SK-N-SH treated with all-trans-retinoic acid at 6 μM for 48 hours (cell line): ENCODE measurements at regions not wholly inside any gene's neighbourhood (a gene's known extent, or its start where the extent isn't known, plus 50 kb on each side); places are given as distances from the start of the nearest gene placed in this dataset.
A peak's percentile ranks its signal among the peaks of the same experiment; 100 is the strongest.

Source experiments
- ATAC-seq: fragments of 200-7000 bp; cut with Tn5 transposase; 3 replicates; pipeline ENCODE4 v1.9.1; 2020; ENCODE audit warnings: mild to moderate bottlenecking, moderate library complexity
- ARNTL ChIP-seq: fragments of 450-650 bp; formaldehyde crosslinking; IDR thresholded peaks from 2 replicates; pipeline ENCODE4 v1.5.0; 2020; ENCODE audit warnings: low read depth, mild to moderate bottlenecking, moderate library complexity, borderline replicate concordance
- BACH2 ChIP-seq: fragments of 250-450 bp; sonication (Bioruptor Pico); IDR thresholded peaks from 2 replicates; pipeline ENCODE4 v1.9.0; 2021; ENCODE audit warnings: mild to moderate bottlenecking, borderline replicate concordance
- CSDC2 ChIP-seq: fragments of 250-450 bp; sonication (Bioruptor Pico); IDR thresholded peaks from 2 replicates; pipeline ENCODE4 v1.5.0; 2020; ENCODE audit warnings: mild to moderate bottlenecking, moderate library complexity
- CSRNP3 ChIP-seq: fragments of 250-450 bp; sonication (Bioruptor Pico); IDR thresholded peaks from 2 replicates; pipeline ENCODE4 v1.5.1; 2021; ENCODE audit warnings: mild to moderate bottlenecking, moderate library complexity
- ESRRG ChIP-seq: fragments of 250-450 bp; sonication (Bioruptor Pico); IDR thresholded peaks from 2 replicates; pipeline ENCODE4 v1.6.1; 2021; ENCODE audit warnings: mild to moderate bottlenecking
- GLIS3 ChIP-seq: fragments of 250-450 bp; sonication (Bioruptor Pico); IDR thresholded peaks from 2 replicates; pipeline ENCODE4 v1.5.0; 2020; ENCODE audit warnings: mild to moderate bottlenecking, moderate library complexity
- POU6F1 ChIP-seq: fragments of 250-450 bp; sonication (Bioruptor Pico); IDR thresholded peaks from 2 replicates; pipeline ENCODE4 v1.8.0; 2021; ENCODE audit warnings: low read depth, mild to moderate bottlenecking, moderate library complexity, borderline replicate concordance
- PPARA ChIP-seq: fragments of 250-450 bp; sonication (Bioruptor Pico); IDR thresholded peaks from 2 replicates; pipeline ENCODE4 v1.5.0; 2020; ENCODE audit warnings: mild to moderate bottlenecking, borderline replicate concordance
- RARB ChIP-seq: fragments of 250-450 bp; sonication (Bioruptor Pico); IDR thresholded peaks from 2 replicates; pipeline ENCODE4 v1.8.0; 2021; ENCODE audit warnings: mild to moderate bottlenecking, moderate library complexity
- TCF4 ChIP-seq: fragments of 250-450 bp; sonication (Bioruptor Pico); IDR thresholded peaks from 2 replicates; pipeline ENCODE4 v1.8.0; 2021; ENCODE audit warnings: mild to moderate bottlenecking, moderate library complexity, borderline replicate concordance
- TOX ChIP-seq: fragments of 250-450 bp; sonication (Bioruptor Pico); IDR thresholded peaks from 2 replicates; pipeline ENCODE4 v1.8.0; 2021; ENCODE audit warnings: mild to moderate bottlenecking, moderate library complexity, borderline replicate concordance
- ZC3H10 ChIP-seq: fragments of 250-450 bp; sonication (Bioruptor Pico); IDR thresholded peaks from 2 replicates; pipeline ENCODE4 v1.5.1; 2021; ENCODE audit warnings: mild to moderate bottlenecking, moderate library complexity
- ZFP3 ChIP-seq: fragments of 250-450 bp; sonication (Bioruptor Pico); IDR thresholded peaks from 2 replicates; pipeline ENCODE4 v1.5.0; 2020; ENCODE audit warnings: mild to moderate bottlenecking, moderate library complexity
- ZNF565 ChIP-seq: fragments of 450-650 bp; formaldehyde crosslinking; conservative IDR thresholded peaks from 2 replicates; pipeline ENCODE4 v1.5.0; 2020; ENCODE audit warnings: low read depth, mild to moderate bottlenecking, moderate library complexity
- ZNF70 ChIP-seq: fragments of 450-650 bp; formaldehyde crosslinking; IDR thresholded peaks from 2 replicates; pipeline ENCODE4 v1.5.0; 2020; ENCODE audit warnings: mild to moderate bottlenecking, moderate library complexity
- TF ChIP-seq, protein P1 (sequence below): fragments of 250-450 bp; sonication (Bioruptor Pico); IDR thresholded peaks from 2 replicates; pipeline ENCODE4 v1.5.0; 2020; ENCODE audit warnings: mild to moderate bottlenecking, moderate library complexity
- TF ChIP-seq, protein P2 (sequence below): fragments of 250-450 bp; sonication (Bioruptor Pico); IDR thresholded peaks from 2 replicates; pipeline ENCODE4 v1.5.1; 2020; ENCODE audit warnings: low read depth, mild to moderate bottlenecking, moderate library complexity
- TF ChIP-seq, protein P3 (sequence below): fragments of 250-450 bp; sonication (Bioruptor Pico); IDR thresholded peaks from 2 replicates; pipeline ENCODE4 v1.8.0; 2020; ENCODE audit warnings: mild to moderate bottlenecking, moderate library complexity, borderline replicate concordance

GRCh38 chr20:52766645-52767435 is 205.3 kb upstream of the TSHZ2 start:
- TF ChIP-seq ESRRG (no peak), ZC3H10 (CRISPR knock-in tag) (no peak), GLIS3 (CRISPR knock-in tag) (no peak), ZFP3 (CRISPR knock-in tag) (no peak), POU6F1 (CRISPR knock-in tag) (no peak), BACH2 (no peak), ARNTL (CRISPR knock-in tag) (no peak)
- TF ChIP-seq, protein P1, sequence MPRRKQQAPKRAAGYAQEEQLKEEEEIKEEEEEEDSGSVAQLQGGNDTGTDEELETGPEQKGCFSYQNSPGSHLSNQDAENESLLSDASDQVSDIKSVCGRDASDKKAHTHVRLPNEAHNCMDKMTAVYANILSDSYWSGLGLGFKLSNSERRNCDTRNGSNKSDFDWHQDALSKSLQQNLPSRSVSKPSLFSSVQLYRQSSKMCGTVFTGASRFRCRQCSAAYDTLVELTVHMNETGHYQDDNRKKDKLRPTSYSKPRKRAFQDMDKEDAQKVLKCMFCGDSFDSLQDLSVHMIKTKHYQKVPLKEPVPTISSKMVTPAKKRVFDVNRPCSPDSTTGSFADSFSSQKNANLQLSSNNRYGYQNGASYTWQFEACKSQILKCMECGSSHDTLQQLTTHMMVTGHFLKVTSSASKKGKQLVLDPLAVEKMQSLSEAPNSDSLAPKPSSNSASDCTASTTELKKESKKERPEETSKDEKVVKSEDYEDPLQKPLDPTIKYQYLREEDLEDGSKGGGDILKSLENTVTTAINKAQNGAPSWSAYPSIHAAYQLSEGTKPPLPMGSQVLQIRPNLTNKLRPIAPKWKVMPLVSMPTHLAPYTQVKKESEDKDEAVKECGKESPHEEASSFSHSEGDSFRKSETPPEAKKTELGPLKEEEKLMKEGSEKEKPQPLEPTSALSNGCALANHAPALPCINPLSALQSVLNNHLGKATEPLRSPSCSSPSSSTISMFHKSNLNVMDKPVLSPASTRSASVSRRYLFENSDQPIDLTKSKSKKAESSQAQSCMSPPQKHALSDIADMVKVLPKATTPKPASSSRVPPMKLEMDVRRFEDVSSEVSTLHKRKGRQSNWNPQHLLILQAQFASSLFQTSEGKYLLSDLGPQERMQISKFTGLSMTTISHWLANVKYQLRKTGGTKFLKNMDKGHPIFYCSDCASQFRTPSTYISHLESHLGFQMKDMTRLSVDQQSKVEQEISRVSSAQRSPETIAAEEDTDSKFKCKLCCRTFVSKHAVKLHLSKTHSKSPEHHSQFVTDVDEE: no peak
- ATAC-seq: no peak

GRCh38 chr20:52763321-52763853 is 208.8 kb upstream of the TSHZ2 start:
- no peak for ATAC-seq
- TF ChIP-seq, protein P2, sequence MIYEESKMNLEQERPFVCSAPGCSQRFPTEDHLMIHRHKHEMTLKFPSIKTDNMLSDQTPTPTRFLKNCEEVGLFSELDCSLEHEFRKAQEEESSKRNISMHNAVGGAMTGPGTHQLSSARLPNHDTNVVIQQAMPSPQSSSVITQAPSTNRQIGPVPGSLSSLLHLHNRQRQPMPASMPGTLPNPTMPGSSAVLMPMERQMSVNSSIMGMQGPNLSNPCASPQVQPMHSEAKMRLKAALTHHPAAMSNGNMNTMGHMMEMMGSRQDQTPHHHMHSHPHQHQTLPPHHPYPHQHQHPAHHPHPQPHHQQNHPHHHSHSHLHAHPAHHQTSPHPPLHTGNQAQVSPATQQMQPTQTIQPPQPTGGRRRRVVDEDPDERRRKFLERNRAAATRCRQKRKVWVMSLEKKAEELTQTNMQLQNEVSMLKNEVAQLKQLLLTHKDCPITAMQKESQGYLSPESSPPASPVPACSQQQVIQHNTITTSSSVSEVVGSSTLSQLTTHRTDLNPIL: no peak
- no peak for TF ChIP-seq GLIS3 (CRISPR knock-in tag)
- TF ChIP-seq TCF4 (CRISPR knock-in tag): peak; percentile 68; the same call in 1 of the 2 replicates

GRCh38 chr20:52761867-52762266 is 210.3 kb upstream of the TSHZ2 start:
- TF ChIP-seq ARNTL (CRISPR knock-in tag): no peak
- TF ChIP-seq ZNF70 (CRISPR knock-in tag): no peak
- TF ChIP-seq CSRNP3 (CRISPR knock-in tag): no peak
- no peak for TF ChIP-seq TOX (CRISPR knock-in tag)
- TF ChIP-seq PPARA (CRISPR knock-in tag): no peak
- TF ChIP-seq, protein P2: no peak
- TF ChIP-seq CSDC2 (CRISPR knock-in tag): no peak
- TF ChIP-seq ZFP3 (CRISPR knock-in tag): no peak
- TF ChIP-seq, protein P3, sequence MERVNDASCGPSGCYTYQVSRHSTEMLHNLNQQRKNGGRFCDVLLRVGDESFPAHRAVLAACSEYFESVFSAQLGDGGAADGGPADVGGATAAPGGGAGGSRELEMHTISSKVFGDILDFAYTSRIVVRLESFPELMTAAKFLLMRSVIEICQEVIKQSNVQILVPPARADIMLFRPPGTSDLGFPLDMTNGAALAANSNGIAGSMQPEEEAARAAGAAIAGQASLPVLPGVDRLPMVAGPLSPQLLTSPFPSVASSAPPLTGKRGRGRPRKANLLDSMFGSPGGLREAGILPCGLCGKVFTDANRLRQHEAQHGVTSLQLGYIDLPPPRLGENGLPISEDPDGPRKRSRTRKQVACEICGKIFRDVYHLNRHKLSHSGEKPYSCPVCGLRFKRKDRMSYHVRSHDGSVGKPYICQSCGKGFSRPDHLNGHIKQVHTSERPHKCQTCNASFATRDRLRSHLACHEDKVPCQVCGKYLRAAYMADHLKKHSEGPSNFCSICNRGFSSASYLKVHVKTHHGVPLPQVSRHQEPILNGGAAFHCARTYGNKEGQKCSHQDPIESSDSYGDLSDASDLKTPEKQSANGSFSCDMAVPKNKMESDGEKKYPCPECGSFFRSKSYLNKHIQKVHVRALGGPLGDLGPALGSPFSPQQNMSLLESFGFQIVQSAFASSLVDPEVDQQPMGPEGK (CRISPR knock-in tag): no peak
- TF ChIP-seq BACH2: no peak
- no peak for TF ChIP-seq GLIS3 (CRISPR knock-in tag)
- no peak for TF ChIP-seq RARB (CRISPR knock-in tag)
- TF ChIP-seq ZC3H10 (CRISPR knock-in tag): no peak
- no peak for TF ChIP-seq ZNF565 (CRISPR knock-in tag)
- no peak for TF ChIP-seq POU6F1 (CRISPR knock-in tag)
- ATAC-seq: no peak
